HG02798 (cell line): ENCODE measurements at regions not wholly inside any gene's neighbourhood (a gene's known extent, or its start where the extent isn't known, plus 50 kb on each side); places are given as distances from the start of the nearest gene placed in this dataset.

Experiments used
- ATAC-seq: cut with Tn5 transposase; IDR thresholded peaks from one replicate; pipeline ENCODE4 v1.9.1; 2021; ENCODE audit warnings: mild to moderate bottlenecking; ENCODE audit not compliant: unreplicated experiment, poor library complexity

GRCh38 chr5:2282034-2282690 lies 399.4 kb upstream of the IRX4 start:
- no peak for ATAC-seq

GRCh38 chr5:2281446-2281845 lies 398.7 kb upstream of the IRX4 start:
- ATAC-seq: no peak

- no peak for ATAC-seq
Observed at GRCh38 chr5:2280318-2280717, 397.6 kb upstream of the IRX4 start.

GRCh38 chr5:2278825-2279456 lies 396.2 kb upstream of the IRX4 start:
- no peak for ATAC-seq

- no peak for ATAC-seq
Observed at GRCh38 chr5:2277886-2278285, 395.2 kb upstream of the IRX4 start.

GRCh38 chr5:2276101-2276500 lies 393.4 kb upstream of the IRX4 start:
- ATAC-seq: no peak

GRCh38 chr5:2272755-2273154 lies 390.0 kb upstream of the IRX4 start:
- ATAC-seq: no peak

- ATAC-seq: no peak
Observed at GRCh38 chr5:2272039-2272438, 389.3 kb upstream of the IRX4 start.

GRCh38 chr5:2271316-2271715 lies 388.6 kb upstream of the IRX4 start:
- ATAC-seq: no peak

GRCh38 chr5:2270467-2270866 lies 387.7 kb upstream of the IRX4 start:
- no peak for ATAC-seq

GRCh38 chr5:2269656-2270055 lies 386.9 kb upstream of the IRX4 start:
- ATAC-seq: no peak

GRCh38 chr5:2267991-2268390 lies 385.3 kb upstream of the IRX4 start:
- no peak for ATAC-seq

- no peak for ATAC-seq
Observed at GRCh38 chr5:2266641-2267240, 384.0 kb upstream of the IRX4 start.

- no peak for ATAC-seq
Observed at GRCh38 chr5:2265341-2265740, 382.6 kb upstream of the IRX4 start.

GRCh38 chr5:2263763-2264162 lies 381.0 kb upstream of the IRX4 start:
- ATAC-seq: no peak

- ATAC-seq: no peak
Observed at GRCh38 chr5:2262620-2263019, 379.9 kb upstream of the IRX4 start.

GRCh38 chr5:2261004-2261703 lies 378.4 kb upstream of the IRX4 start:
- no peak for ATAC-seq

- no peak for ATAC-seq
Observed at GRCh38 chr5:2260211-2261003, 377.7 kb upstream of the IRX4 start.

GRCh38 chr5:2259494-2260107 lies 376.9 kb upstream of the IRX4 start:
- ATAC-seq: no peak

GRCh38 chr5:2258861-2259260 lies 376.1 kb upstream of the IRX4 start:
- no peak for ATAC-seq
